ENCODE measurements at regions not wholly inside any gene's neighbourhood (a gene's known extent, or its start where the extent isn't known, plus 50 kb on each side); places are given as distances from the start of the nearest gene placed in this dataset.
A peak's percentile ranks its signal among the peaks of the same experiment; 100 is the strongest.

DNA sequence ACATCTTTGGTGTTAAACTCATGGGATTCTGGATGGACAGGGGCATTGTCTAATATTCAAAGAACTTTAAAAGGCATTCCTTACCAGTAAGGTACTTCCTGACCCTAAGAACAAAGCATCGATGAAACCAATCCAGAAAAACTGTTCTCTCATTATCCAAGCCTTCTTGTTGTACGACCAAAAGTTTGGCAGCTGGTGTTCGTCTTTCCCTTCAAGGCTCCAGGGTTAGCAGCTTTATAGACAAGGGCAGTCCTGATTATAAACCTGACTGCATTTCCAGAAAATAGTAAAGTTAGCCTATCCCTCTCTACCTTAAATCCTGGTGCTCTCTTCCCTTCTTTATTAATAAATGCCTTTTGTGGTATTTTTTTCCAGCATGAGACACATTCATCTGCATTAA is 149.4 kb upstream of the MRPS30 start:
- no peak for DNase-seq

DNA sequence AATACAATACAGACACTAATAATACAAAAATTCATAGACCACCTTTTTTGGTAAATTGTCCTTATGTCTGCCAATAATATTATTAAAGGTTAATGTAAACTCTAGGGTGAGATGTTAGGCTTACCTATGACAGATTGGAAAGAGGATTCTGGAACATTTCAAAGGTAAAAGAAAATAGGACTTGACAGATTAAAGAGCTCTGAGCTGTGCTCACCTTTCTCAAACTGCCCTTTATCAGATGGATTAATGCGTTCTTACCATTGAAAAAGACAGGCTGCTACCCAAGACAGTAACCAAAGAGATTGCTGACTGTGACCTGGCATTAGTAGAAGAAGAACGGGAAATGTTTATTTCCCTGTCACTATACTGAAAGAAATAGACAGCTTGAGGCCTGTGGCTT is 156.1 kb upstream of the MRPS30 start:
- DNase-seq, result no peak

DNA sequence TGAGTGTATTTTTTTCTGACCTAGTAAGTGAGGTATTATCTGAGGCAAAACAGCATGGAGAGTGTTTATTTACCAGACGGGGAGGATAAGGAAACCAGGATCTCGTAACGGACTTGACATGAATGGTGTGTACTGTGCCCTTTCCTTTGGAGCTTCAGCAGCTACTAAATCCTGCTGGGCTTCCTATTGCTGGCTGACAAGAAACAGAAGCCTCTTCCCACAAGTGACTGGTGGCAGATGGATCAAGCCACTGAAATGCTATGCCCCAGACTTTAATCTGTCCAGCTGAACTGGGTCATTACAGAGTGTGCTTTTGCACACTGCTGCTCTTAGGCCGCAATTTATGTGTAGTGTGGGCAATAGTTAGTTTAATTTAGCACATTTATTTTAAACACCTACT is 162.7 kb upstream of the MRPS30 start:
- DNase-seq, result peak; percentile 29

DNA sequence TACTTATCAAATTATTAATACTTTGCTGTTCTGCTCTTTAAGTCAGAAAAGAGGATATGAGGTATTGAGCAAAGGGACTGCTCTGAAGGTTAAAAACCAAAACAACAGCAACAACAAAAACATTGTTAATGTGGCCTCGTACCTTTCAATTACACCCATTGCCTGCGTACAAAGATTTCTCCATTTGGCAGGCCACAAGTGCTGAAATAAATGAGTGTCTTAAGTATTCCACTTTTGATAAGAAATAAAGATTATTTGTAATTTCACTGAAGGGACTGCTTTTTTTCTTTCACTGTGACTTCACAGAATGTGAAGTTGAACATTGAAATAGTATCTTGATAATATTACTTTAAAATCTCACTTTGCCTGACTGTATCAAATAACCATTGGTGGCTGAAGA is 163.2 kb upstream of the MRPS30 start:
- DNase-seq, result no peak

DNA sequence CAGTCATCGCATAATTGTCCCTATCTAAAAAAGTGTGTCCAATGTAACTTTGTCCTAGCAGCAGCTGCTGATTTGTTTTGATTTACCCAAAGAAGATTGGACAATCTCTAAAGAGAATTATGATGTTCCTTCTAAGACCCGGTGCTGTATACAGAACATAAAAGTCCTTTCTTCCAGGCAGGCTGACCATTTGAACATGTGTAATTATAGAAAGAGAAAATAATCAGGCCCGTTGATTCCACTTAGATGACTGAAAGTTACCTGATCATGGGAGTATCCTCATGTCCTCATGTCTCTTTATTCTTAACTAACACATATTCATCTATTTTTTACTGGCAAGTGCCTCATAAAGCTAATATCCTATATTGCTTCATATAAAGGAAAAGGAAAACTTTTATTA is 164.1 kb upstream of the MRPS30 start:
- no peak for DNase-seq

DNA sequence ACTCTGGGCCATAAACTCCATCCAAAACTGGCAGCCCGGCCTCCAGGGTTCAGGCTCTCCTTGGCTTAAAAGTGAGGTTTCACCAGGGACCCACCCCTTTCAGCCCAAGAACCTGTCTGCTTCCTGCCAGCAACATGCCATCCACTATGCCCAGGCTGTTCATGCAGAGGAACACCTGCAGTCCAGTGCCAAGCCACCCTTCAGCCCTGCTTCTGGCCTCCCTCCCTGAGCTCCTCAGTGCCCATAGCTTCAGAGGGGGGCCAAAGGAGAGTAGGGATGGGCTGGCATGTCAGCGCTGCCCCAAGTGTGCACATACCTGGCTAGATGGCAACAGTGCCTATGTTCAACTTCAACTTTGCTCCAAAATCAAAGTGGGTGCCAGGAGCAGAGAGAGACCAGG is 166.9 kb upstream of the MRPS30 start:
- DNase-seq, result no peak

DNA sequence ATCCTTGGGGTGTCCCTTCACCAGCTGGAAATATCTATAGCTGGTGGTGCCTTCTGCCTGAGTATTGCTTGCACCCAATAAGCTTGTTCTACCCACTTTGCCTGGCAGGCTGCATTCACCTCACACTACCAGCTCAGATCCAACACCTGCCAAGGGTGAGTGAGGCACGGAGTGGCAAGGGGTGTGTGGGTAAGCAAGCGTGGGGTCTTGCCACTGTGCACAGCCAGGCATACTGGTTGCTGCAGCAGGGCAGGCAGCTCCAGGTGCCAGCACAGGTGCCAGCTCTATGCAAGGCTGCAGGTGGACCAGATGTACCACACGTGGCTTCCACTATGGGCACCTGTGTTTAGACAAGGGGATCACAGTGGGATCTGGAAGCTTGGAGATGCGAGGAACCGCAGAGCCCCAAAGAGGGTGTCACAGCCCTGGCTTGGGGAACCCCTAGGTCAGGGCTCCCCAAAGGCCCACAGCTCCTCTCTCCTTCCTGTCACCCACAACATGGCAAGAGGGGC is 167.7 kb upstream of the MRPS30 start:
- no peak for DNase-seq

DNA sequence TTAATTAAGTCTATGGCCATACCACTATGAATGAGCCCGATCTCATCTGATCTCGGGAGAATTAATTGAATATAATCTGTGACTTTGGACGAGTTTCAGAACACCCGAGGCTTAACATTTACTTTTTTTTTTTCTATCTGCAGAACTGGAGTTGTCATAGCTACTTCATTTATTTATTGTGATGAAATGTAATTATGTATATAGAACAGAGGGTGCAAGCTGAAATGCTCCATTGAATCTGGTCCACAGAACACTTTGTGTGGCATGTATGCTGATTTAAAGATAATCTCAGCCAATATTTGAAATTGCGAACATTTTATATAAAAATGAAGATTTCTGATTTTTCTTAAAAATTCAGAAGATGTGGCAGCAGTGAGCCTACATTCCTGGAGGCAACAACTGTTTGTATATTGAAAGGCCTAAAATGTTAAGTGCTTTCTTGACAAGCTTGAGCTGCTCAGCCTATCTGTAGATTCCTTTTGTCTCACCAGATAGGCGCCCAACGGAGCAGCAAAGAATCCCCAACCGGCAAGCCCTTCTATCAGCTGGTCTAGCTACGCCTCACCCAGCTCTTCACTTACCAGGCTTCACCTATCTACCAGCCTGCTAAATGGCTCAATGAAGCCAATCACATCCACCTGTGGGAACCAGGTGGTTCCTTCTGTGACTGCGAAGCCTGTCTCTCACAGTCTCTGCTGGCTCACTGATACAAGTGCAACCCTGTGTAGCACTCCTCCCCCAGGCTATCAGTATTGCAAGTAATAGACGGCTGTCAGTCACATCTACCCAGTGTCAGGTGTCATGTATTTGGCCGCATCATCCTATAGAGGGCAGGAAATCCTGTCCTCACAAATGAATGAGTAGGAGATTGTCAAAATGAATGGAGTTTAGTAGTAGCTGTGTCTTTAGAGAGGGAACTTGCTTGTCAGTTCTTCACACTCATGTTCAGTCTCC is 170.6 kb upstream of the MRPS30 start:
- DNase-seq, result no peak

DNA sequence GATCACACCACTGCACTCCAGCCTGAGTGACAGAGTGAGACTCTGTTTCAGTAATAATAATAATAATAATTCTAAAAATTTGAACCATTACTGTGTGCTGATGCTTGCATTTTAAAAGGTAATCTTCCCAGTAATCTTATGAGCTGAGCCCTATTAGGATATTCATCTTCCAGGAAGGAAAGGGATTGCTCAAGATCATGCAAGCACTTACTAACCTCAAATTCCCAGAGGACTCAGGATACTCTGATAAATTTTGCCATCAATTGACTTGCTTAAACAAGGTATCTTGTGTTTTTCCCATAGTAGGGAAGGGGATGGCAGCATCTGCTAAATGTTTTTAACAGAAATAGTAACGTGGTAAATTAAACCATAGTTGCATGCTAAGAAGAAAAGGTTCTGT is 176.4 kb upstream of the MRPS30 start:
- DNase-seq, result no peak

DNA sequence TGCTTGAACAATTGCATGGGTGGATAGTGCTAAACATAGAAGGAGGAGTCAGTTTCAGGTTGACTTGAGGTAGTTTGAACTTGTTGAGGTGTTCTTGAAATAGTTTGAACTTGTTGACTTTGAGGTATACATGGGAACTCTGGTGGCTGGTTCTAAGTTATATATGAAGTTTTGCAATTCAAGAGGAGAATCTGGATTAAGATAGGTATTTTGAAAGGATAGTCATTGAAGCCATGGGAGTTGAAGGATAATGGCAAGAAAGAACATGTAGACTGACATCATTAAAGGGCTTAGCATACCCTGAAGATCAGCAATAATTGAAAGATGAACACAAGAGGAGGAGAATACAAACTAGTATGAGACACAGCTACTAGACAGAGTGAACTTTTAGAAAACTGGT is 181.9 kb upstream of the MRPS30 start:
- no peak for DNase-seq

DNA sequence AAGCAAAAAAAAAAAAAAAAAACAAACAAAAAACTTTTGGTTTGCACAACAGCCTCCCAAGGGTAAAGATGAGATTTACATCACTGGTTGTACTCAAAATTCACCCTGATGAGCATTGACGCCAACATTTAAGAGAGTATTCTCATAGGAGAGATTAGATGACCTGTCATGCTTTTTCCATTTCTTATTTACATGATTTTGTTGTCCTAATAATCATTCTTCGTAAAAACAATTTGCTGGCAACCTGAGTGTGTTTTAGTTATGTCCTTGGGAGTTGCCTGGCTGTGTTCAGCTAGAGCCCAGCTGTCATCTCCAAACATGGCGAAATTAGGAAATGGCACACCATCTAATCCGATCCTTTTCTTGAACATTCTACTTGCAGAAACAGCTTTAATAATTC is 186.4 kb upstream of the MRPS30 start:
- DNase-seq, result no peak

DNA sequence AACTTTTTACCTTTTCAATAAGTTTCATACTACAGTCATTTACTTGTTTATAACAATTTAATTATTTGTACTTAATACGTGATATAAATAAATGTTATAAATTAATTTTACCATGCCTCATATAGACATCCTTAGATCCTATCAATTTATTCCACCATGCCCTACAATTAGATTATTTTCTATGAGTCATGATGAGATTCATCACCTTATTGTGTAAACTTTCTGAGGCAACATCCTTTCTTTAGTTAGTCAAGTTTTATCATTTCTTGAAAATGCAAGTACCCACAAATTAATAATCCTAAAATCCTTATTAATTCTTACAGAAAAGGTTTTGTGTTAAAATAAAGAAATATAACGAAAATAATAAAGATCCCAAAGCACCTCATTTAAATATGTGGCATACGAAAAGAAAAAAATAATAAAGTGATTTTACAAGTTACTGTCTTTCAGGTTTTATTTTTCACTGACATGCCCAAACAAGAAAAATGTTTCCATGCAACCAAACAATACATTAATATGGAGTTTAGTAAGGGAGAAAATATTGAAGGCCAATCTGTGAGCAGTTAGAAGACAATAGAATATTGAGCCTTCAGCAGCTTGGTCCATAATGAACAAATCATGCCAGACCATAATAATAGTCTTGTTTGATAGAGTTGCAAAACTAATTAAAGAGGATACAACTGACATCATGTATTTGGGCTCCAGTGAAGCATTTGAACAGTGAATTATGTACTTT is 188.7 kb upstream of the MRPS30 start:
- DNase-seq, result peak; percentile 28

DNA sequence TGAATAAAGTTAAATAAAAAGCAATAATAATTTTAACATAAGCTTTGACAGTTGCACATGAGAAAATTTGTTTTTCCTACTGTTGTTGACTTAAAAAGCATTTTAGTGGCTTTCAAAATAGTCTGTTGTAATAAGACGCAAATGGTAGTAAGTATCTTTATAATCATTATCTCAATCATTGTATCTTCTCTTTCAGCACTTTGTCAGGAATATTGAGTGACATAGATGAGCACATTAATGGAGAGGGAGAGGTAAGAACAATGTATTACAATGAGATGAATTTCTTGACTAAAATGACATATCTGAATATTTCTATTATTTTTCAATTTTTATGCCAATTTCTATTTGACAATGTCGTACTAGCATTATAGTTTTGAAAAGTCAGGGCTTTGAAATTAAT is 193.9 kb upstream of the MRPS30 start:
- DNase-seq, result no peak

DNA sequence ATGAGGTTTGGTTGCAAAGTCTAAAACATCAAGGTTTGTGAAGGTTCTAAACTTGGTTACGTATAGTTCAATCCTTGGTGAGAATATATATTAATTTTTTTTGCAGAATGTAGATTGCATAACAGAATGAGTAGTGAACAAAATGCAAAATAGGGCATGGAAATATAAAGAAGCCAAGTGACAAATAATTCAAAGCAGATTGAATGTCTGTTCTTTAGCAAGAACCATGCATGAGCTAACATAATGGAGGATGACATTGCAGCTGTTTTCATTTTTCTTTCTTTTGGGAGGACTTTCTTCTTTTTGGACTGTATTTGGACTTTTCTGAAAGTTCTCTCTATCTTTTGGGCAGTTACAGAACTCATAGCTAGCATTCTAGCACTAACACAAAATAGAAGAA is 194.8 kb upstream of the MRPS30 start:
- peak; percentile 17 for DNase-seq

DNA sequence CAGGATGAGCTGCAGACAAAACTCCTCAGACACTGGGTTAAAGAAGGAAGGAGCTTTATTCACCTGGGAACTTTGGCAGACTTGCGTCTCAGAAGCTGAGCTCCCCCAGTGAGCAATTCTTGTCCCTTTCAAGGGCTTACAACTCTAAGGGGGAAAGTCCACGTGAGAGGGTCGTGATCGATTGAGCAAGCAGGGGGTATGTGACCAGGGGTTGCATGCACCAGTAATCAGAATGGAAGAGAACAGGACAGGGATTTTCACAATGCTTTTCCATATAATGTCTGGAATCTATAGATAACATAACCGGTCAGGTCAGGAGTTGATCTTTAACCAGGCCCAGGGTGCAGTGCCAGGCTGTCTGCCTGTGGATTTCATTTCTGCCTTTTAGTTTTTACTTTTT is 202.8 kb upstream of the MRPS30 start:
- no peak for DNase-seq

DNA sequence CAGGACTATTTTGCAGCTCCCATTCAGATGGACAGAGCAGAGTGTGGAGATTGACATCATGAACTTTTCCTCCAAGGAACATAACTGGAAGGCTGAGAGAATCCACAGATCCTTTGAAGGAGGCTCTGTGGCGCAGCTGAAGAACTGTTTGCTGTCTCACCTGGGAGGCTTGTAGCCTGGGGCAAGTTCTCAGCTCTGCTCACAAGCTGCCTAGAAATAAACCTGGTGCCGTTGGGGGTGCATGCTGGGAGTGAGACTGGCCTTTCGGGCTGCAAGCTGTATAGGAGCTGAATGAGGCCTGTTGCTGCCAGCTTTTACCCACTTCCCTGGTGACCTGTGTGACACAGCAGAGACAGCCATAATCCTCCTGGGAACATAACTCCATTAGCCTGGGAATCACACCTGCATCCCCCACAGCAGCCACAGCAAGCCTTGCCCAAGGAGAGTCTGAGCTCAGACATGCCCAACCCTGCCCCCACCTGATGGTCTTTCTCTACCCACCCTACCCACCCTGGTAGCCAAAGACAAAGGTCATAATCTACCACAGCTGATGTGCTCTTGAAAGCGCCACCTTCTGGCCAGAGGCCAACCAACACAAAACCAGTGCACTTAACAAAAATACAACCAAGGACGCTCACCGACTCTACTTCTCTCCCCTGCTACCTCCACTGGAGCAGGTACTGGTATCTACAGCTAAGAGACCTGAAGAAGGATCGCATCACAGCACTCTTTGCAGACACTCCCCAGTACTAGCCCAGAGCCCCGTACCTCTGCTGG is 205.1 kb upstream of the MRPS30 start:
- DNase-seq, result peak; percentile 20

DNA sequence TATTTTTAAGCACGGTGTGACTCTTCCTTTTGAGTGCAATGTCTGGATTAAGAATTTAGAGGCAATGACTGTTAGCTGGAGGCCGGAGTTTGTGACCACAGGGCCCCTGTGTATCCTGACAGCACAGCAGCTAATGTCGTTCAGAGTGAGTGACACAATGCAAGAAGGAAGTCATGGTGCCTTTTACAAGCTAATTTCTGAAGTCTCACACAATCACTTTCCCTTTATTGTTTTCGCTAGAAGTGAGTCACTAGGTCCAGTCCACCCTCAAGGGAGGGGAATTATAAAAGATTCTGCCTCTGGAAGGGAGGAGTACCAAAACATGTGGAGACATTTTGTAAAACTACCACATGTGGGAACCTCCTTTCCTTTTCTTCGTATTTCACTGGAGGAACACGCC is 185.5 kb upstream of the FGF10 start:
- no peak for DNase-seq

DNA sequence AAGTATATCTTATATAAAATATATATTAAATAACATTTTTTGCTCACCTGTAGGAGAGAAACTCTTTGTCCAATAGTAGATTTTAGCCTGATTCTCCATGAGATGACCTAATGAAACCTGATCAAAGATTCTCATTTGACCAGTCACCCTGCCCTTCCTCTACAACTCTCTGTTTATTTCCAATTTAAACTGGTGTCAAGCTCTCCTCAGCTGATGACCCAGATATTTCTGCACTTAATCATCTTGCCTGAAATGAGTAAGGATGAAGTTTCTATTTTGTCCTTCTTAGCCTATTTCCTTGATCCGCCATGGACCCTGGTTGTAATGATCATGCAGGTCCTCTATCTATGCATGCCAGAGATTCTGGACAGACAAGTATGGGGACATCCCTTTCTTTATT is 179.3 kb upstream of the FGF10 start:
- no peak for DNase-seq

DNA sequence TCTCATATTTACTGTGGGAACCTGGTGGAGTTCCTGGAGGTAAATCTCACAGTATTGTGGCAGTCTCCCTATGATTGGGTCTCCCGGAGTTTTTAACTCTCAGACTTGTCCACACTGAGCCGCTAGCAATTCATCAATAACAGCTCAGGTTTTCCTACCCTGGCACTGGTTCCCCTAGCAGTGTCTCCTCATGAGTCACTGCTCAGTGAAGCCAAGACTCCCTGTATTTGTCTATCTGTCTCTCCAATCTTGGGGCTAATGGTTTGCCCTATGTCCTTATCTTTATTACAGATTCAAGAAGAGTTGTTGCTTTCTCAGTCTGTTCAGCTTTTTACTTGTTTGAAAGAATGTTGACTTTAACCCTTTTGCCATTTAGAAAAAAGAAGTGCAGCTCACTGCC is 176.7 kb upstream of the FGF10 start:
- no peak for DNase-seq

DNA sequence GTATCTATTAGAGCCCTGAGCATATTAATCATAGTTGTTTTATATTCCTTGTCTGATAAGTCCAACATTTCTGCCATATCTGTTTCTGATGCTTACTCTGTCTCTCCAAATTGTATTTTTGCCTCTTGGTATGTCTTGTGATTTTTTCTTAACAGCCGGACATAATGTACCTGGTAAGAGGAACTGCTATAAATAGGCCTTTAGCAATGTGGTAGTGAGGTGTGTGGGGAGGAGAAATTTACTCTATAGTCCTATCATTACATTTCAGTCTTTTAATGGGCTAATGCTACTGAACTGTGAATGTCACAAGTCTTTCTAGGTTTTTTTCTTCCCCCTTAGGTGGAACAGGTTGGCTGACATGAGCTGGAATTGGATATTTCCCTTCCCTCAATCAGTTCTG is 176.1 kb upstream of the FGF10 start:
- no peak for DNase-seq

DNA sequence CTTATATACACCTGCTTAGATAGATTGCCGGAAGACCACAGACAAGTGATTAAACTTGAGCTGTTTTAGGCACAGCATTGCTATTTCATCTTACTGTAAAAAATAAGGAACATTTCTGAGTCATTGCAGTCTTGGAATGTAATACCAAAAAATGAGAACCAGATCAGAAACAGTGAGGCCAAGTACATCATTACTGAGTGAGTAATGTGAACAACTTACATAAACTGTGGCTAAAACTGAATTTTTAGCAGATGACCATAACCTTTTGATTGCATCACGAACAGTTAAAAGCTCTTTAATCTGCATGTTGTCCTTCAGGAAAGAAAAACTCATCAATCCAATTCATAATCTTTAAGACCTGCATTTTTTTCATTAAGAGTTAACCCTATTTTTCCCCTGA is 157.1 kb upstream of the FGF10 start:
- DNase-seq, result no peak

DNA sequence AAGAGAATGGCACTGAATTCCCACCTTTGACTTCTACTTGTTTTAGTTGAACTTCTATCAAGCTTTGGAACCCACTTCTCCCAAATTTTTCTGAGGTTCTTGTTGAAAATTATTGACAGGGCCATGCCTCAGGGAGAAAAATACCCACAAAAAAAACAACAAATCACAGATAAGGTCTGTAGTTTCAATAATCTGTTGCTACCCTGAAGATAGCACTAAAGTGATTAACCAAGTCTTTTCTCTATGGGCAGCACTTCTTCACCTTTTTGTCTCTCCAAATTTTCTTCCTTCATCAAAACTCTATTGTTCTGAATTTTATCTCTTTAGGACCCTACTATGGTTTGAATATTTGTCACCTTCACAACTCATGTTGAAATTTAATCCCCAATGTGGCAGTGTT is 154.3 kb upstream of the FGF10 start:
- DNase-seq, result no peak

DNA sequence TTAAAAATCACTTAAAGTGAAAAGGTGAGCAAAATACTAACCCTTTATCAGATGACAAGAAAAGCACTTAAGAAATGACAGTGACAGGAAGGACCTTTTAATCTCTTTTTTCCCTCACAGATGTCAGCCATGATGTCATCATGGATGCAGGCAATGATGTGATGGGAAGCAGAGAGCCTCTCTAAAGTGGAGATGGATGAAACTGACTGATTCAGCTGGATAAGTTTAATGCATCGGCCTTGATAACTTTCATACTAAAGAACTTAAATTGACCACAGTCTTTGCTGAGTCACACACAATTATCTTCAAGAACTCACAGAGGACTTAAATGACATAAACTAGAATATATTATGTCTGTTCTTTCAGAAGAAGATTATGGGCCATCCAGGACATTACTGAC is 153.2 kb upstream of the FGF10 start:
- no peak for DNase-seq

DNA sequence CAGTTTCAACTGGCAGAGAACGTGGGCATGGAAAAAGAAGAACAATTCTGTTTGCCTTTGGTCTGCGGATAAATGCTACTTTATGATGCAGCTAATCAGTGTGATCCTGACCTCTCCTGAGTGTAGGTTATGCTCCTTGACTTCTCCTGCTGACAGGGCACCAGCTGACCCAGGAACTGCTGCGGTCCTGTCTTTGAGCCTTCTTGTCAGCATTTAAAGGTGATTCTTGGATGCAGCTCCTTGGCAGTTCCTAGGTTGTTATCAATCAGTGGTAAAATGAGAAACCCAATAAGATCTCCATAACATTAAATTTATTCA is 150.3 kb upstream of the FGF10 start:
- no peak for DNase-seq

All from eye (tissue), 1 donor.